ENCODE measurements at regions not wholly inside any gene's neighbourhood (a gene's known extent, or its start where the extent isn't known, plus 50 kb on each side); places are given as distances from the start of the nearest gene placed in this dataset.
"Not testable (repeated sequence)": the region's sequence is repeated elsewhere in the genome, so short reads cannot be mapped to it uniquely, and the experiment has no call there.

DNA sequence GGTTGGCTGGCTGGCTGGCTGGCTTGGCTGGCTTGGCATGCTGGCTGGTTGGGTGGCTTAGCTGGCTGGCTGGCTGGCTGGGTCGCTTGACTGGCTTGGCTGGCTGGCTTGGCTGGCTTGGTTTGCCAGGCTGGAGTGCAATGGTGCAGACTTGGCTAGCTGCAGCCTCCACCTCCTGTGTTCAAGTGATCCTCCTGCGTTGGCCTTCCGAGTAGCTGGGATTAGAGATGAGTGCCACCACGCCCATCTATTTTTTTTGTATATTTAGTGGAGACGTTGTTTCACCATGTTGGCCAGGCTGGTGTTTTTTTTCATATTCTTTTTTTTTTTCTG is 2809.5 kb downstream of the RPIA start:
- H4K20me1 ChIP-seq (ENCODE audit: low read length); intact Hi-C loops (cut with micrococcal nuclease); BruUV-seq (replicated peaks); H3K4me2 ChIP-seq (ENCODE audit: low read length); H3K27ac ChIP-seq (ENCODE audit: low read length); H3K4me3 ChIP-seq (ENCODE audit: low read length); DNase-seq; ATAC-seq; H3K27me3 ChIP-seq (ENCODE audit: low read length); H3K36me3 ChIP-seq (ENCODE audit: low read depth, low read length); H3K79me2 ChIP-seq (ENCODE audit: low read length); H3K9me2 ChIP-seq (replicated peaks; ENCODE audit: low read length); H3K4me1 ChIP-seq (ENCODE audit: insufficient read depth, low read length); H3K9ac ChIP-seq (ENCODE audit: low read length); CTCF ChIA-PET; H2AFZ ChIP-seq (ENCODE audit: low read length); POLR2A ChIA-PET (ENCODE audit: unreplicated experiment); H3F3A ChIP-seq (ENCODE audit: low read length, unreplicated experiment); H3K9me3 ChIP-seq (ENCODE audit: low read length): not testable (repeated sequence)

DNA sequence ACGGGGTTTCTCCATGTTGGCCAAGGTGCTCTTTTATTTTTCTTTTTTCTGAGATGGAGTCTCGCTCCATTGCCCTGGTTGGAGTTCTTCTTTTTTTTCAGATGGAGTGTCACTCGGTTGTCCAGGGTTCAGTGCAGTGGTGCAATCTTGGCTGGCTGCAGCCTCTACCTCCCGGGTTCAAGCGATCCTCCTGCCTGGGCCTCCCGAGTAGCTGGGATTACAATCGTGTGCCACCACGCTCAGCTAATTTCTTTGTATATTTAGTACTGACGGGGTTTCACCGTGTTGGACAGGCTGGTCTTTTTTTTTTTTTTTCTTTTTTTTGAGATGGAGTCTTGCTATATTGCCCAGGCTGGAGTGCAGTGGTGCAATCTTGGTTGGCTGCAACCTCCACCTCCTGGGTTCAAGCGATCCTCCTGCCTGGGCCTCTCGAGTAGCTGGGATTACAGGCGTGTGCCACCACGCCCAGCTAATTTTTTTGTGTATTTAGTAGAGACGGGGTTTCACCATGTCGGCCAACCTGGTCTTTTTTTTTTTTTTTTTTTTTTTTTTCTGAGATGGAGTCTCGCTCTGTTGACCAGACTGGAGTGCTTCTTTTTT is 2810.1 kb downstream of the RPIA start:
- BruUV-seq (replicated peaks); intact Hi-C loops (cut with micrococcal nuclease); H3K9me2 ChIP-seq (replicated peaks; ENCODE audit: low read length); H3K79me2 ChIP-seq (ENCODE audit: low read length); H2AFZ ChIP-seq (ENCODE audit: low read length); H3K27ac ChIP-seq (ENCODE audit: low read length); H3K27me3 ChIP-seq (ENCODE audit: low read length); H3F3A ChIP-seq (ENCODE audit: low read length, unreplicated experiment); DNase-seq; H3K4me3 ChIP-seq (ENCODE audit: low read length); H3K4me2 ChIP-seq (ENCODE audit: low read length); H3K9me3 ChIP-seq (ENCODE audit: low read length); POLR2A ChIA-PET (ENCODE audit: unreplicated experiment); H3K4me1 ChIP-seq (ENCODE audit: insufficient read depth, low read length); CTCF ChIA-PET; H3K9ac ChIP-seq (ENCODE audit: low read length); H3K36me3 ChIP-seq (ENCODE audit: low read depth, low read length); ATAC-seq; H4K20me1 ChIP-seq (ENCODE audit: low read length): not testable (repeated sequence)

DNA sequence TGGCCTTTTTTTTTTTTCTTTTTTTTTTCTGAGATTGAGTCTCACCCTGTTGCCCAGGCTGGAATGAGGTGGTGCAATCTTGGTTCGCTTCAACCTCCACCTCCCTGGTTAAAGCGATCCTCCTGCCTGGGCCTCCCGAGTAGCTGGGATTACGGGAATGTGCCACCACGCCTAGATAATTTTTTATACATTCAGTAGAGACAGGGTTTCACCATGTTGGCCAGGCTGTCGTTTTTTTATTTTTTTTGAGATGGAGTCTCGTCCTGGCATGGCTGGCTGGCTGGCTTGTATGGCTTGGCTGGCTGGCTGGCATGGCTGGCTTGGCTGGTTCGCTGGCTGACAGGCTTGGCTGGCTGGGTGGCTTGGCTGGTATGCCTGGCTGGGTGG is 2812.1 kb downstream of the RPIA start:
- CTCF ChIA-PET; H3K79me2 ChIP-seq (ENCODE audit: low read length); H3K4me3 ChIP-seq (ENCODE audit: low read length); ATAC-seq; BruUV-seq (replicated peaks); H3K9me3 ChIP-seq (ENCODE audit: low read length); H2AFZ ChIP-seq (ENCODE audit: low read length); intact Hi-C loops (cut with micrococcal nuclease); H3K27me3 ChIP-seq (ENCODE audit: low read length); H3K36me3 ChIP-seq (ENCODE audit: low read depth, low read length); DNase-seq; H3K4me1 ChIP-seq (ENCODE audit: insufficient read depth, low read length); H4K20me1 ChIP-seq (ENCODE audit: low read length); H3K9me2 ChIP-seq (replicated peaks; ENCODE audit: low read length); H3K4me2 ChIP-seq (ENCODE audit: low read length); POLR2A ChIA-PET (ENCODE audit: unreplicated experiment); H3K9ac ChIP-seq (ENCODE audit: low read length); H3F3A ChIP-seq (ENCODE audit: low read length, unreplicated experiment); H3K27ac ChIP-seq (ENCODE audit: low read length): not testable (repeated sequence)

DNA sequence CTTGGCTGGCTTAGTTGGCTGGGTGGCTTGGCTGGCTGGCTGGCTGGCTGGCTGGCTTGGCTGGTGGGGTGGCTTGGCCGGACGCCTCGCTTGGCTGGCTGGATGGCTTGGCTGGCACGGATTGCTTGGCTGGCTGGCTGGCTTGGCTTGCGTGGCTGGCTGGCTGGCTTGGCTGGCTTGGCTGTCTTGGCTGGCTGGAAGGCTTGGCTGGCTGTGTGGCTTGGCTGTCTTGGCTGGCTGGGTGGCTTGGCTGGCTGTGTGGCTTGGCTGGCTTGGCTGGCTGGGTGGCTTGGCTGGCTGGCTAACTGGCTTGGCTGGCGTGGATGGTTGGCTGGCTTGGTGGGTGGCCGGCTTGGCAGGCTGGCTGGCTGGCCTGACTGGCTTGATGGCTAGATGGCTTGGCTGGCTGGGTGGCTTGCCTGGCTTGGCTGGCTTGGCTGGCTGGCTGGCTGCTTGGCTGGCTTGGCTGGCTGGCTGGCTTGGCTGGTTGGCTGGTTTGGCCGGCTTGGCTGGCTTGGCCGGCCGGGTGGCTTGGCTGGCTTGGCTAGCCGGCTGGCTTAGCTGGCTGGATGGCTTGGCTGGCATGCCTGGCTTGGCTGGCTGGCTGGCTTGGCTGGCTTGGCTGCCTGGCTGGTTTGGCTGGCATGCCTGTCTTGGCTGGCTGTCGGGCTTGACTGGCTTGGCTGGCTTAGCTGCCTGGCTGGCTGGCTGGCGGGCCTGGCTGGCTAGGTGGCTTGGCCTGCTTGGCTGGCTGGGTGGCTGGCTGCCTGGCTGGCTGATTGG is 2812.7 kb downstream of the RPIA start:
- H3K27me3 ChIP-seq (ENCODE audit: low read length); ATAC-seq; POLR2A ChIA-PET (ENCODE audit: unreplicated experiment); H3K4me1 ChIP-seq (ENCODE audit: insufficient read depth, low read length); intact Hi-C loops (cut with micrococcal nuclease); H3K27ac ChIP-seq (ENCODE audit: low read length); BruUV-seq (replicated peaks); H3F3A ChIP-seq (ENCODE audit: low read length, unreplicated experiment); DNase-seq; H2AFZ ChIP-seq (ENCODE audit: low read length); H3K4me3 ChIP-seq (ENCODE audit: low read length); H3K36me3 ChIP-seq (ENCODE audit: low read depth, low read length); H3K9ac ChIP-seq (ENCODE audit: low read length); H4K20me1 ChIP-seq (ENCODE audit: low read length); H3K79me2 ChIP-seq (ENCODE audit: low read length); H3K9me2 ChIP-seq (replicated peaks; ENCODE audit: low read length); H3K4me2 ChIP-seq (ENCODE audit: low read length); H3K9me3 ChIP-seq (ENCODE audit: low read length); CTCF ChIA-PET: not testable (repeated sequence)

DNA sequence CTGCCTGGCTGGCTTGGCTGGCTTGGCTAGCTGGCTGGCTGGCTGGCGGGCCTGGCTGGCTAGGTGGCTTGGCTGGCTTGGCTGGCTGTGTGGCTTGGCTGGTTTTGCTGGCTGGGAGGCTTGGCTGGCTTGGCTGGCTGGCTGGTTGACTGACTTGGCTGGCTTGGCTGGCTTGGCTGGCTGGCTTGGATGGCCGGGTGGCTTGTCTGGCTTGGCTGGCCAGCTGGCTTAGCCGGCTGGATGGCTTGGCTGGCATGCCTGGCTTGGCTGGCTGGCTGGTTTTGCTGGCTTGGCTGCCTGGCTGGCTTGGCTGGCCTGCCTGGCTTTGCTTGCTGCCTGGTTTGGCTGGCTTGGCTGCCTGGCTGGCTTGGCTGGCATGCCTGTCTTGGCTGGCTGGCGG is 2817.3 kb downstream of the RPIA start:
- POLR2A ChIA-PET (ENCODE audit: unreplicated experiment); H3K9ac ChIP-seq (ENCODE audit: low read length); ATAC-seq; H3K4me2 ChIP-seq (ENCODE audit: low read length); DNase-seq; BruUV-seq (replicated peaks); H3K27me3 ChIP-seq (ENCODE audit: low read length); H3K4me3 ChIP-seq (ENCODE audit: low read length); H3K4me1 ChIP-seq (ENCODE audit: insufficient read depth, low read length); CTCF ChIA-PET; H3K79me2 ChIP-seq (ENCODE audit: low read length); intact Hi-C loops (cut with micrococcal nuclease); H3K27ac ChIP-seq (ENCODE audit: low read length); H2AFZ ChIP-seq (ENCODE audit: low read length); H3F3A ChIP-seq (ENCODE audit: low read length, unreplicated experiment); H3K9me2 ChIP-seq (replicated peaks; ENCODE audit: low read length); H3K36me3 ChIP-seq (ENCODE audit: low read depth, low read length); H3K9me3 ChIP-seq (ENCODE audit: low read length); H4K20me1 ChIP-seq (ENCODE audit: low read length): not testable (repeated sequence)

DNA sequence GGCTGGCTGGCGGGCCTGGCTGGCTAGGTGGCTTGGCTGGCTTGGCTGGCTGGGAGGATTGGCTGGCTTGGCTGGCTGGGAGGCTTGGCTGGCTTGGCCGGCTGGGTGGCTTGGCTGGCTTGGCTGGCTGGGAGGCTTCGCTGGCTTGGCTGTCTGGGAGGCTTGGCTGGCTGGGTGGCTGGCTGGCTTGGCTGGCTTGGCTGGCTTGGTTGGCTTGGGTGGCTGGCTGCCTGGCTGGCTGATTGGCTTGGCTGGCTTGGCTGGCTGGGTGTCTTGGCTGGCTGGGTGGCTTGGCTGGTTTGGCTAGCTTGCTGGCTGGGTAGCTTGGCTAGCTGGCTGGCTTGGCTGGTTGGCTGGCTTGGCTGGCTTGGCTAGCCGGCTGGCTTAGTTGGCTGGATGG is 2817.8 kb downstream of the RPIA start:
- BruUV-seq (replicated peaks); H3F3A ChIP-seq (ENCODE audit: low read length, unreplicated experiment); H4K20me1 ChIP-seq (ENCODE audit: low read length); ATAC-seq; H3K9me2 ChIP-seq (replicated peaks; ENCODE audit: low read length); H3K4me1 ChIP-seq (ENCODE audit: insufficient read depth, low read length); H3K79me2 ChIP-seq (ENCODE audit: low read length); H2AFZ ChIP-seq (ENCODE audit: low read length); H3K27ac ChIP-seq (ENCODE audit: low read length); intact Hi-C loops (cut with micrococcal nuclease); H3K4me2 ChIP-seq (ENCODE audit: low read length); H3K4me3 ChIP-seq (ENCODE audit: low read length); H3K36me3 ChIP-seq (ENCODE audit: low read depth, low read length); H3K9ac ChIP-seq (ENCODE audit: low read length); H3K9me3 ChIP-seq (ENCODE audit: low read length); DNase-seq; CTCF ChIA-PET; POLR2A ChIA-PET (ENCODE audit: unreplicated experiment); H3K27me3 ChIP-seq (ENCODE audit: low read length): not testable (repeated sequence)

DNA sequence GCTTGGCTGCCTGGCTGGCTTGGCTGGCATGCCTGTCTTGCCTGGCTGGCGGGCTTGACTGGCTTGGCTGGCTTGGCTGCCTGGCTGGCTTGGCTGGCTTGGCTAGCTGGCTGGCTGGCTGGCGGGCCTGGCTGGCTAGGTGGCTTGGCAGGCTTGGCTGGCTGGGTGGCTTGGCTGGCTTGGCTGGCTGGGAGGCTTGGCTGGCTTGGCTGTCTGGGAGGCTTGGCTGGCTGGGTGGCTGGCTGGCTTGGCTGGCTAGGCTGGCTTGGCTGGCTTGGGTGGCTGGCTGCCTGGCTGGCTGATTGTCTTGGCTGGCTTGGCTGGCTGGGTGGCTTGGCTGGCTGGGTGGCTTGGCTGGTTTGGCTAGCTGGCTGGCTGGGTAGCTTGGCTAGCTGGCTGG is 2819.7 kb downstream of the RPIA start:
- CTCF ChIA-PET; H2AFZ ChIP-seq (ENCODE audit: low read length); H3F3A ChIP-seq (ENCODE audit: low read length, unreplicated experiment); H3K4me1 ChIP-seq (ENCODE audit: insufficient read depth, low read length); H3K9me3 ChIP-seq (ENCODE audit: low read length); H3K27ac ChIP-seq (ENCODE audit: low read length); DNase-seq; POLR2A ChIA-PET (ENCODE audit: unreplicated experiment); H3K36me3 ChIP-seq (ENCODE audit: low read depth, low read length); intact Hi-C loops (cut with micrococcal nuclease); BruUV-seq (replicated peaks); H3K9me2 ChIP-seq (replicated peaks; ENCODE audit: low read length); H3K27me3 ChIP-seq (ENCODE audit: low read length); H4K20me1 ChIP-seq (ENCODE audit: low read length); ATAC-seq; H3K4me2 ChIP-seq (ENCODE audit: low read length); H3K9ac ChIP-seq (ENCODE audit: low read length); H3K4me3 ChIP-seq (ENCODE audit: low read length); H3K79me2 ChIP-seq (ENCODE audit: low read length): not testable (repeated sequence)
